Colonic mucosa (tissue), 4 donors: ENCODE measurements at regions not wholly inside any gene's neighbourhood (a gene's known extent, or its start where the extent isn't known, plus 50 kb on each side); places are given as distances from the start of the nearest gene placed in this dataset.

Experiments
- DNase-seq: peaks from one replicate; pipeline ENCODE4 v3.0.0-alpha.2; 2020
- H3K27ac ChIP-seq: fragments of 200-600 bp; one replicate; pipeline ENCODE4 v1.8.0; 2021
- H3K27me3 ChIP-seq: fragments of 200-600 bp; one replicate; pipeline ENCODE4 v1.8.0; 2021
- H3K36me3 ChIP-seq: fragments of 200-600 bp; one replicate; pipeline ENCODE4 v1.8.0; 2021
- H3K4me1 ChIP-seq: fragments of 200-600 bp; one replicate; pipeline ENCODE4 v1.8.0; 2021; ENCODE audit warnings: mild to moderate bottlenecking
- H3K4me3 ChIP-seq: fragments of 200-600 bp; one replicate; pipeline ENCODE4 v1.8.0; 2021
- H3K9ac ChIP-seq, 2 donors: one replicate each; pipeline ENCODE4 v1.7.0; 2013; ENCODE audit warnings: control low read depth in 2 of 2, low read depth in 2 of 2, low read length in 2 of 2
- H3K9me3 ChIP-seq: fragments of 200-600 bp; one replicate; pipeline ENCODE4 v1.8.0; 2021
- CTCF ChIP-seq: fragments of 200-600 bp; IDR thresholded peaks from one replicate; pipeline ENCODE4 v1.8.0; 2022; ENCODE audit warnings: antibody characterized with exemption, mild to moderate bottlenecking
- intact Hi-C: fragments of 100-400 bp; cut with DNase I; formaldehyde crosslinking; loops from one replicate; pipeline ENCODE4 v1.14.1; 2022
- donor health status: healthy.
- donor health status: DM: no; HTN: no; CAD: no.
- donor health status: DM: no; HTN: no; CAD: no.

GRCh38 chr20:22508426-22508825 is 75.9 kb downstream of the FOXA2 start:
- Histone ChIP-seq H3K27me3 (no peaks in the 10 kb centered on the region), H3K4me3 (no peak overlapping the region), H3K9me3 (no peaks in the 10 kb centered on the region), H3K36me3 (no peaks in the 10 kb centered on the region), H3K9ac (no peak overlapping the region), H3K27ac (no peak overlapping the region), H3K4me1 (no peaks in the 10 kb centered on the region)
- intact Hi-C loops: no loop called here
- no peak for TF ChIP-seq CTCF
- DNase-seq: no peak

- Histone ChIP-seq H3K9ac (no peak overlapping the region), H3K27me3 (no peaks in the 10 kb centered on the region), H3K36me3 (no peaks in the 10 kb centered on the region), H3K4me1 (no peaks in the 10 kb centered on the region), H3K4me3 (no peak overlapping the region), H3K27ac (no peak overlapping the region), H3K9me3 (no peaks in the 10 kb centered on the region)
- intact Hi-C loops: no loop called here
- no peak for TF ChIP-seq CTCF
- DNase-seq: no peak
These were observed 77.0 kb downstream of the FOXA2 start for GRCh38 chr20:22507240-22507961.

GRCh38 chr20:22506827-22507226 is 77.5 kb downstream of the FOXA2 start:
- Histone ChIP-seq H3K27me3 (no peaks in the 10 kb centered on the region), H3K9ac (no peak overlapping the region), H3K36me3 (no peaks in the 10 kb centered on the region), H3K4me3 (no peak overlapping the region), H3K27ac (no peak overlapping the region), H3K9me3 (no peaks in the 10 kb centered on the region), H3K4me1 (no peaks in the 10 kb centered on the region)
- intact Hi-C loops: no loop called here
- no peak for DNase-seq
- TF ChIP-seq CTCF: no peak

GRCh38 chr20:22504829-22505377 is 79.5 kb downstream of the FOXA2 start:
- no peaks in the 10 kb centered on the region for H3K36me3 ChIP-seq
- H3K9me3 ChIP-seq: no peaks in the 10 kb centered on the region
- no peak for DNase-seq
- intact Hi-C loops: no loop called here
- H3K4me3 ChIP-seq: no peak overlapping the region
- no peak overlapping the region for H3K9ac ChIP-seq
- no peaks in the 10 kb centered on the region for H3K4me1 ChIP-seq
- no peak overlapping the region for H3K27ac ChIP-seq
- no peak for TF ChIP-seq CTCF
- H3K27me3 ChIP-seq: no peaks in the 10 kb centered on the region

GRCh38 chr20:22503577-22503976 is 80.8 kb downstream of the FOXA2 start:
- no peak for TF ChIP-seq CTCF
- Histone ChIP-seq H3K4me1 (no peaks in the 10 kb centered on the region), H3K9me3 (no peaks in the 10 kb centered on the region), H3K36me3 (no peaks in the 10 kb centered on the region), H3K27me3 (no peaks in the 10 kb centered on the region), H3K27ac (peak overlapping the region; percentile 49), H3K4me3 (no peak overlapping the region), H3K9ac (no peak overlapping the region)
- no peak for DNase-seq
- intact Hi-C loops: no loop called here
